WTC11 (cell line): ENCODE measurements at regions not wholly inside any gene's neighbourhood (a gene's known extent, or its start where the extent isn't known, plus 50 kb on each side); places are given as distances from the start of the nearest gene placed in this dataset.

ENCODE experiments used
- CREM ChIP-seq: sonication (generic); formaldehyde crosslinking; IDR thresholded peaks from 2 replicates; pipeline ENCODE4 v1.8.1; 2022; ENCODE audit warnings: mild to moderate bottlenecking, missing genetic modification reagents, moderate library complexity
- CTCF ChIP-seq: fragments of 200-600 bp; IDR thresholded peaks from 2 replicates; pipeline ENCODE4 v1.8.0; 2022; ENCODE audit warnings: antibody characterized with exemption
- TEAD4 ChIP-seq: sonication (generic); formaldehyde crosslinking; IDR thresholded peaks from 2 replicates; pipeline ENCODE4 v1.8.0; 2022; ENCODE audit warnings: mild to moderate bottlenecking, missing genetic modification reagents

- no peak for TF ChIP-seq CREM
- no peak for TF ChIP-seq TEAD4 (CRISPR knock-in tag)
- no peak for TF ChIP-seq CTCF
Observed at GRCh38 chr14:85897808-85898207, 367.9 kb downstream of the FLRT2 start.
